ENCODE measurements at regions not wholly inside any gene's neighbourhood (a gene's known extent, or its start where the extent isn't known, plus 50 kb on each side); places are given as distances from the start of the nearest gene placed in this dataset.

DNA sequence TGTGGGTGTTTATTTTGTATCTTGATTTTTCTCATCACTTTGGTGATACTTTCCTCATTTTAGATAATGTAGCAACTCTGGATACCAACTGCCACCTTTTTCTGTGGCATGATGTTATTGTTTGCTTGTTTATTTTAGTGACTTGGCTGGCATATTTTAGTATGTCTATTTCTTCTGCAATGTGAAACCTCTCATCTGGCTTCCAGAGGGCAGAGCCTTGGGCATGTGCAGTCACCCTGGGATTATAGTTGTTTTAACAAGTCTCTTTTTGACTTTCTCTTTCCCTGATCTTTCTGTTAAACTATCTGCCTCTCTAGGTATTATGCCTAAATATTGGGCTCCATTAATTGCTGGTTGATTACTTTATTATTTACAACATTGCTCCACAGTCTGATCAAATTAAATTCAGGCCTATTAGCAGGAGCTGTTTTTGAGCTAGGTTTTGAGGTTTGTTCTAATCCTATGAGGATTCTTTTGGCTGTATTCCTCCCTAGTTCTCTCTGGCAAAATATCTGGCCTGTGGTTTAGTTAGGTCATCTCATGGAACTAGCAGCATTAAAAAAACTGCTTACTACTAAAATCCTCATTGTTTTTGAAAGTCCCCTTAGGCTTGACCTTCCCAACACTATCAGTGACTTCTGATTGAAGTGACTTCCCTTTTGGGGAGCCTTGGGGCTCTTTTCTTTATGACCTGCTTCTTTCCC lies 86.4 kb upstream of the FAM78B start:
- Histone ChIP-seq H3K4me3 (ENCODE audit: low read depth, low read length) (no peak overlapping the region), H4K12ac (ENCODE audit: low read depth, low read length) (no peak overlapping the region), H4K8ac (ENCODE audit: low read depth, low read length) (no peak overlapping the region), H3K4me1 (ENCODE audit: control insufficient read depth in 1 of 2, insufficient read depth in 2 of 2, low read length in 2 of 2) (no peaks in the 10 kb centered on the region), H2BK12ac (ENCODE audit: low read length) (no peak overlapping the region), H3K14ac (ENCODE audit: low read length) (no peak overlapping the region), H2BK120ac (ENCODE audit: insufficient read depth, low read length, poor library complexity) (no peak overlapping the region), H3K4me2 (ENCODE audit: low read length) (no peak overlapping the region), H2AFZ (ENCODE audit: insufficient read depth, low read length, poor library complexity) (no peak overlapping the region), H3K9me3 (ENCODE audit: insufficient read depth, low read depth, low read length) (peaks cover 3% of the 10 kb centered on the region), H3K18ac (ENCODE audit: low read length) (no peak overlapping the region), H2BK5ac (ENCODE audit: low read depth, low read length, poor library complexity) (no peak overlapping the region), H3K79me1 (ENCODE audit: low read length) (no peaks in the 10 kb centered on the region), H3K27me3 (ENCODE audit: insufficient read depth, low read length) (no peaks in the 10 kb centered on the region), H3K9ac (ENCODE audit: low read length) (no peak overlapping the region), H2AK5ac (ENCODE audit: low read length) (no peak overlapping the region), H4K91ac (ENCODE audit: low read depth, low read length) (no peak overlapping the region), H3K36me3 (ENCODE audit: control insufficient read depth in 1 of 2, insufficient read depth in 2 of 2, low read length in 2 of 2) (no peaks in the 10 kb centered on the region), H3K23ac (ENCODE audit: low read length) (no peak overlapping the region), H3K27ac (ENCODE audit: low read depth, low read length) (no peak overlapping the region), H3K79me2 (ENCODE audit: control insufficient read depth, insufficient read depth, low read length, poor library complexity) (no peaks in the 10 kb centered on the region), H3K4ac (ENCODE audit: low read depth, low read length) (no peak overlapping the region)
- no peak for DNase-seq

DNA sequence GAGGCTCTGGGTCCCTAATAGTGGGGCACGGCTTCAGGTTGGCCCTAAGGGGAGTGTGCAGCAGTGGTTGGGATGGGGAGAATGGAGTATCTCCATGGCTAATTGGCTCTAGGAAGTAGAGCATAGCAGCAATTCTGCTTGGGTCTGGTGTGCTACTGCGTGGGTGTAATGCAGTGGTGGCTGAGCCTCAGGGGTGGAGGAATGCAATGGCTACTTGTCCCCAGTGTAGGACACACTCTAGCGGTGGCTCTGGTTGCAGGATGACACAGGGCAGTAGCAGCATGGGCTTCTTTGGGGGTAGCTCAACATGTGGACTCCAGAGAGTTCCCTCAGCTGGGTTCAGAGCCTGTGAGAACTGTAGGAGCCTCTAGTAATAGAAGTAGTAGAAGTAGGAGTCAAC lies 91.2 kb upstream of the FAM78B start:
- H3K18ac ChIP-seq (ENCODE audit: low read length) = no peak overlapping the region
- H2BK5ac ChIP-seq (ENCODE audit: low read depth, low read length, poor library complexity) = no peak overlapping the region
- no peak overlapping the region for H3K4me2 ChIP-seq (ENCODE audit: low read length)
- no peak overlapping the region for H3K4ac ChIP-seq (ENCODE audit: low read depth, low read length)
- H3K27me3 ChIP-seq (ENCODE audit: insufficient read depth, low read length) = no peaks in the 10 kb centered on the region
- no peak overlapping the region for H2BK12ac ChIP-seq (ENCODE audit: low read length)
- DNase-seq = no peak
- H2AFZ ChIP-seq (ENCODE audit: insufficient read depth, low read length, poor library complexity) = no peak overlapping the region
- H3K79me2 ChIP-seq (ENCODE audit: control insufficient read depth, insufficient read depth, low read length, poor library complexity) = no peaks in the 10 kb centered on the region
- H3K4me3 ChIP-seq (ENCODE audit: low read depth, low read length) = no peak overlapping the region
- no peak overlapping the region for H2AK5ac ChIP-seq (ENCODE audit: low read length)
- H3K36me3 ChIP-seq (ENCODE audit: control insufficient read depth in 1 of 2, insufficient read depth in 2 of 2, low read length in 2 of 2) = no peaks in the 10 kb centered on the region
- H4K12ac ChIP-seq (ENCODE audit: low read depth, low read length) = no peak overlapping the region
- H3K9ac ChIP-seq (ENCODE audit: low read length) = no peak overlapping the region
- H3K79me1 ChIP-seq (ENCODE audit: low read length) = no peaks in the 10 kb centered on the region
- H3K4me1 ChIP-seq (ENCODE audit: control insufficient read depth in 1 of 2, insufficient read depth in 2 of 2, low read length in 2 of 2) = no peaks in the 10 kb centered on the region
- no CpG with 5 or more reads among the region's 3 CpGs for WGBS (ENCODE audit: extremely low coverage, insufficient coverage, insufficient read length)
- H3K9me3 ChIP-seq (ENCODE audit: insufficient read depth, low read depth, low read length) = no peaks in the 10 kb centered on the region
- no peak overlapping the region for H3K23ac ChIP-seq (ENCODE audit: low read length)
- H3K27ac ChIP-seq (ENCODE audit: low read depth, low read length) = no peak overlapping the region
- H2BK120ac ChIP-seq (ENCODE audit: insufficient read depth, low read length, poor library complexity) = no peak overlapping the region
- no peak overlapping the region for H4K8ac ChIP-seq (ENCODE audit: low read depth, low read length)
- H4K91ac ChIP-seq (ENCODE audit: low read depth, low read length) = no peak overlapping the region
- H3K14ac ChIP-seq (ENCODE audit: low read length) = no peak overlapping the region

DNA sequence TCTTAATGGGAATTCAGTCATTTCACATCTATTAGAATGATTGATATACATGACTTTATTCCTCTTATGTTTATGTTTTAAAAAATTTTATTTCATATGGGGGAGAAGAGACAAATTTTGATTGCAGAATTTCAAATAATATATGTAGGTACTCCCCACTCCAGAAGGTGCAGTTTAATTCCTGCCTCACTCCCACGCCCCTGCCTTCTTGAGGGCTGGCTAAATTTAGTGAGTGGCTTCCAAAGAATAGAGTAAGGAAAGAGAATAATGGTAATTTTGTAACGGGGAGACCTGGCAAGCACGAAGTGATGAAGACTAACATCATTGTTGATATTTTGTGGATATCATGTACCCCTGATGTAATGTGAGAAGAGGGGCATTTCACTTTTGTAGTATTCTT lies 94.7 kb upstream of the FAM78B start:
- Histone ChIP-seq H2AFZ (ENCODE audit: insufficient read depth, low read length, poor library complexity) (no peak overlapping the region), H4K12ac (ENCODE audit: low read depth, low read length) (no peak overlapping the region), H3K14ac (ENCODE audit: low read length) (no peak overlapping the region), H2BK120ac (ENCODE audit: insufficient read depth, low read length, poor library complexity) (no peak overlapping the region), H3K18ac (ENCODE audit: low read length) (no peak overlapping the region), H3K4me2 (ENCODE audit: low read length) (no peak overlapping the region), H2BK5ac (ENCODE audit: low read depth, low read length, poor library complexity) (no peak overlapping the region), H3K79me1 (ENCODE audit: low read length) (no peaks in the 10 kb centered on the region), H4K8ac (ENCODE audit: low read depth, low read length) (no peak overlapping the region), H4K91ac (ENCODE audit: low read depth, low read length) (no peak overlapping the region), H3K79me2 (ENCODE audit: control insufficient read depth, insufficient read depth, low read length, poor library complexity) (no peaks in the 10 kb centered on the region), H3K23ac (ENCODE audit: low read length) (no peak overlapping the region), H3K4ac (ENCODE audit: low read depth, low read length) (no peak overlapping the region), H3K4me3 (ENCODE audit: low read depth, low read length) (no peak overlapping the region), H3K36me3 (ENCODE audit: control insufficient read depth in 1 of 2, insufficient read depth in 2 of 2, low read length in 2 of 2) (no peaks in the 10 kb centered on the region), H2AK5ac (ENCODE audit: low read length) (no peak overlapping the region), H2BK12ac (ENCODE audit: low read length) (no peak overlapping the region), H3K27ac (ENCODE audit: low read depth, low read length) (no peak overlapping the region), H3K9ac (ENCODE audit: low read length) (no peak overlapping the region), H3K9me3 (ENCODE audit: insufficient read depth, low read depth, low read length) (no peaks in the 10 kb centered on the region), H3K4me1 (ENCODE audit: control insufficient read depth in 1 of 2, insufficient read depth in 2 of 2, low read length in 2 of 2) (no peaks in the 10 kb centered on the region), H3K27me3 (ENCODE audit: insufficient read depth, low read length) (no peaks in the 10 kb centered on the region)
- no peak for DNase-seq
- WGBS (ENCODE audit: extremely low coverage, insufficient coverage, insufficient read length) = no CpG with 5 or more reads among the region's 3 CpGs

DNA sequence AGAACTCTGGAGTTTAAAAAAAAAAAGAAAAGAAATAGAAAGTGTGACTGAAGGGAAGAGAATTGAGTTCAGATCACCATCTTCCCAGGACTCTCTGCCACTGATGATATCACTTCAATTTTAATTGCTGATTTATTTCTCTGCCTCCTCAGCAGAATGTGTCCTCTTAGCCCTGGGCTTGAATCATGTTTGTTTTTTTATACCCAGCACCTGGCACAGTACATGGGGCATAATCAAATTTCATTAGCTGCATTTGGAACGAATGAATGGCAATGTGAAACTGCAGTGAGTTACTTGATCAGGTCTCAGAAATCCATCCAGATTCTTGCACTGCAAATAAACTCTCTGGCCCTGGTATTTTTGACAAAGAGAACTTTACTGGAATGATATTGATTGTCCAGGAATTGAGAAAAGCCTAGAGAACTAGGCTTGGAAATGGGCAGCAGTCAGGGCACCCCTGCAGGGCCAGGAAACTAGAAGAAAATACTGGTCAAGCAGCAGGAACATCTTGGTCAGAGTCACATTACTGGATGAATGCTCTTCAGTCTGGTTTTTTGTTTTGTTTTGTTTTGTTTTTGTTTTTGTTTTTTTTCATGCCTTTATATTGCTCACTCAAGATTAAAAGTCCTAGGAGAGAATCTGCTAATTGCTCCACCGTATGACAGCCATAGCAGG lies 103.8 kb upstream of the FAM78B start:
- Histone ChIP-seq H3K4ac (ENCODE audit: low read depth, low read length) (no peak overlapping the region), H3K27me3 (ENCODE audit: insufficient read depth, low read length) (no peaks in the 10 kb centered on the region), H3K14ac (ENCODE audit: low read length) (no peak overlapping the region), H4K91ac (ENCODE audit: low read depth, low read length) (no peak overlapping the region), H2BK120ac (ENCODE audit: insufficient read depth, low read length, poor library complexity) (no peak overlapping the region), H2AFZ (ENCODE audit: insufficient read depth, low read length, poor library complexity) (no peak overlapping the region), H3K4me1 (ENCODE audit: control insufficient read depth in 1 of 2, insufficient read depth in 2 of 2, low read length in 2 of 2) (no peaks in the 10 kb centered on the region), H2BK12ac (ENCODE audit: low read length) (no peak overlapping the region), H2AK5ac (ENCODE audit: low read length) (no peak overlapping the region), H3K4me3 (ENCODE audit: low read depth, low read length) (no peak overlapping the region), H3K23ac (ENCODE audit: low read length) (no peak overlapping the region), H3K18ac (ENCODE audit: low read length) (no peak overlapping the region), H3K79me1 (ENCODE audit: low read length) (no peaks in the 10 kb centered on the region), H4K8ac (ENCODE audit: low read depth, low read length) (no peak overlapping the region), H3K27ac (ENCODE audit: low read depth, low read length) (no peak overlapping the region), H3K4me2 (ENCODE audit: low read length) (no peak overlapping the region), H3K36me3 (ENCODE audit: control insufficient read depth in 1 of 2, insufficient read depth in 2 of 2, low read length in 2 of 2) (no peaks in the 10 kb centered on the region), H2BK5ac (ENCODE audit: low read depth, low read length, poor library complexity) (no peak overlapping the region), H4K12ac (ENCODE audit: low read depth, low read length) (no peak overlapping the region), H3K9me3 (ENCODE audit: insufficient read depth, low read depth, low read length) (no peaks in the 10 kb centered on the region), H3K9ac (ENCODE audit: low read length) (no peak overlapping the region), H3K79me2 (ENCODE audit: control insufficient read depth, insufficient read depth, low read length, poor library complexity) (no peaks in the 10 kb centered on the region)
- no CpG with 5 or more reads among the region's 2 CpGs for WGBS (ENCODE audit: extremely low coverage, insufficient coverage, insufficient read length)
- DNase-seq = no peak

Measured in trophoblast cell (in vitro differentiated cells and primary cell).